ENCODE measurements at regions not wholly inside any gene's neighbourhood (a gene's known extent, or its start where the extent isn't known, plus 50 kb on each side); places are given as distances from the start of the nearest gene placed in this dataset.
"Not testable (repeated sequence)": the region's sequence is repeated elsewhere in the genome, so short reads cannot be mapped to it uniquely, and the experiment has no call there.

GRCh38 chr4:189215574-189215973 lies 725.1 kb upstream of the FRG1 start:
- Histone ChIP-seq H3K4me3 (ENCODE audit: low read depth, low read length) (no peak overlapping the region), H3K27me3 (ENCODE audit: control insufficient read depth, insufficient read depth, low read length) (no peaks in the 10 kb centered on the region), H3K9me3 (ENCODE audit: control insufficient read depth, insufficient read depth, low read length) (no peaks in the 10 kb centered on the region), H3K4me1 (ENCODE audit: control insufficient read depth, insufficient read depth, low read length) (no peaks in the 10 kb centered on the region), H3K9ac (ENCODE audit: low read depth, low read length) (no peak overlapping the region), H3K36me3 (ENCODE audit: control insufficient read depth, insufficient read depth, low read length) (no peaks in the 10 kb centered on the region)

DNA sequence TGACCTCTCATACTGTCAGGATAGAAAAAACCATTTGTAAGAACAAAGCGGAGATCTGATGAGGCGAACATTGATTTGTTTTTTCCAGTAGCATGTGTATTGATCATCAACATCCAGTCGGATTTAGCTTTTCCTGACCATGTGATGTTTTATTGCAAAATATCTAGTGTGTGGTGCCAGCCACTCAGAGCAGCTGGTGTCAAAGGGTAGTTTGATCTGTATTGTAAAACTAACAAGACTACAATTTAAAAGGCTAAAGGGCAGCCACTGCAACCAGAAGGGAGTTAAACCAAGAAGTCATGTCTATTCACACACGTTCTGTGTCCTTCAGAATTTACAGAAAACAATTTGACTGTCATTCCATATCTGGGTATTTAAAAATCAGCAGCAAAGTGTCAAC lies 719.0 kb upstream of the FRG1 start:
- no peak overlapping the region for H3K9ac ChIP-seq (ENCODE audit: low read depth, low read length)
- H3K27me3 ChIP-seq (ENCODE audit: control insufficient read depth, insufficient read depth, low read length) = no peaks in the 10 kb centered on the region
- no peaks in the 10 kb centered on the region for H3K9me3 ChIP-seq (ENCODE audit: control insufficient read depth, insufficient read depth, low read length)
- no peak overlapping the region for H3K4me3 ChIP-seq (ENCODE audit: low read depth, low read length)
- no peaks in the 10 kb centered on the region for H3K4me1 ChIP-seq (ENCODE audit: control insufficient read depth, insufficient read depth, low read length)
- H3K36me3 ChIP-seq (ENCODE audit: control insufficient read depth, insufficient read depth, low read length) = no peaks in the 10 kb centered on the region

DNA sequence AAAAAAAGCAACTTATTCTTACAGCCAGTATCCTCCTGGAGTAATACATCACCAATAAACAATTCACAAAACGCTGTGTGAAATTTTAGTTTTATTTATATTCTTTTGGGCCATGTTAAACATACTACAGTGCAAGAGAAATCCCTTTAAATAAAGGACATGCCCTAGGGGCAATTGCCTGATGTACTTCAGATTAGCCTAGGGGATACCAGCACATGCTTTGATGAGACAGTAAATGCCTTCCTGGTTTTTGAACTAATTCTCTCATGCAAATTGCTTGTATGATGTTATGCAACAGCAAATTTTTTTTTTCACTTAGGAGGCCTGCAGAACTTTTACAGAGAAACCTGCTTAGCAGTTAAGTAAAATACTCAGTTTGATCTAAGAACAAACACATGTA lies 711.9 kb upstream of the FRG1 start:
- Histone ChIP-seq H3K9ac (ENCODE audit: low read depth, low read length) (no peak overlapping the region), H3K4me1 (ENCODE audit: control insufficient read depth, insufficient read depth, low read length) (no peaks in the 10 kb centered on the region), H3K9me3 (ENCODE audit: control insufficient read depth, insufficient read depth, low read length) (no peaks in the 10 kb centered on the region), H3K36me3 (ENCODE audit: control insufficient read depth, insufficient read depth, low read length) (no peaks in the 10 kb centered on the region), H3K27me3 (ENCODE audit: control insufficient read depth, insufficient read depth, low read length) (no peaks in the 10 kb centered on the region), H3K4me3 (ENCODE audit: low read depth, low read length) (no peak overlapping the region)

GRCh38 chr4:189232274-189232673 lies 708.4 kb upstream of the FRG1 start:
- Histone ChIP-seq H3K4me1 (ENCODE audit: control insufficient read depth, insufficient read depth, low read length) (no peaks in the 10 kb centered on the region), H3K9ac (ENCODE audit: low read depth, low read length) (no peak overlapping the region), H3K4me3 (ENCODE audit: low read depth, low read length) (no peak overlapping the region), H3K9me3 (ENCODE audit: control insufficient read depth, insufficient read depth, low read length) (no peaks in the 10 kb centered on the region), H3K27me3 (ENCODE audit: control insufficient read depth, insufficient read depth, low read length) (no peaks in the 10 kb centered on the region), H3K36me3 (ENCODE audit: control insufficient read depth, insufficient read depth, low read length) (no peaks in the 10 kb centered on the region)

DNA sequence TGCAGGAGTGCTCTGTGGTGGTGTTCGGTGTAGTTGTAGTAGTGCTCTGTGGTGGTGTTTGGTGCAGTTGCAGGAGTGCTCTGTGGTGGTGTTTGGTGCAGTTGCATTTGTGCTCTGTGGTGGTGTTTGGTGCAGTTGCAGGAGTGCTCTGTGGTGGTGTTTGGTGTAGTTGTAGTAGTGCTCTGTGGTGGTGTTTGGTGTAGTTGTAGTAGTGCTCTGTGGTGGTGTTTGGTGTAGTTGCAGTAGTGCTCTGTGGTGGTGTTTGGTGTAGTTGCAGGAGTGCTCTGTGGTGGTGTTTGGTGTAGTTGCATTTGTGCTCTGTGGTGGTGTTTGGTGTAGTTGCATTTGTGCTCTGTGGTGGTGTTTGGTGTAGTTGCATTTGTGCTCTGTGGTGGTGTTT lies 706.9 kb upstream of the FRG1 start:
- H3K27me3 ChIP-seq (ENCODE audit: control insufficient read depth, insufficient read depth, low read length); H3K4me1 ChIP-seq (ENCODE audit: control insufficient read depth, insufficient read depth, low read length); H3K36me3 ChIP-seq (ENCODE audit: control insufficient read depth, insufficient read depth, low read length); H3K4me3 ChIP-seq (ENCODE audit: low read depth, low read length); H3K9ac ChIP-seq (ENCODE audit: low read depth, low read length); H3K9me3 ChIP-seq (ENCODE audit: control insufficient read depth, insufficient read depth, low read length): not testable (repeated sequence)

- H3K9me3 ChIP-seq (ENCODE audit: control insufficient read depth, insufficient read depth, low read length); H3K36me3 ChIP-seq (ENCODE audit: control insufficient read depth, insufficient read depth, low read length); H3K4me3 ChIP-seq (ENCODE audit: low read depth, low read length); H3K4me1 ChIP-seq (ENCODE audit: control insufficient read depth, insufficient read depth, low read length); H3K9ac ChIP-seq (ENCODE audit: low read depth, low read length); H3K27me3 ChIP-seq (ENCODE audit: control insufficient read depth, insufficient read depth, low read length): not testable (repeated sequence)
These were observed 705.7 kb upstream of the FRG1 start for GRCh38 chr4:189234948-189235347.

GRCh38 chr4:189235599-189235998 lies 705.1 kb upstream of the FRG1 start:
- no peaks in the 10 kb centered on the region for H3K9me3 ChIP-seq (ENCODE audit: control insufficient read depth, insufficient read depth, low read length)
- no peak overlapping the region for H3K9ac ChIP-seq (ENCODE audit: low read depth, low read length)
- H3K4me3 ChIP-seq (ENCODE audit: low read depth, low read length) = no peak overlapping the region
- no peaks in the 10 kb centered on the region for H3K36me3 ChIP-seq (ENCODE audit: control insufficient read depth, insufficient read depth, low read length)
- H3K27me3 ChIP-seq (ENCODE audit: control insufficient read depth, insufficient read depth, low read length) = no peaks in the 10 kb centered on the region
- no peaks in the 10 kb centered on the region for H3K4me1 ChIP-seq (ENCODE audit: control insufficient read depth, insufficient read depth, low read length)

DNA sequence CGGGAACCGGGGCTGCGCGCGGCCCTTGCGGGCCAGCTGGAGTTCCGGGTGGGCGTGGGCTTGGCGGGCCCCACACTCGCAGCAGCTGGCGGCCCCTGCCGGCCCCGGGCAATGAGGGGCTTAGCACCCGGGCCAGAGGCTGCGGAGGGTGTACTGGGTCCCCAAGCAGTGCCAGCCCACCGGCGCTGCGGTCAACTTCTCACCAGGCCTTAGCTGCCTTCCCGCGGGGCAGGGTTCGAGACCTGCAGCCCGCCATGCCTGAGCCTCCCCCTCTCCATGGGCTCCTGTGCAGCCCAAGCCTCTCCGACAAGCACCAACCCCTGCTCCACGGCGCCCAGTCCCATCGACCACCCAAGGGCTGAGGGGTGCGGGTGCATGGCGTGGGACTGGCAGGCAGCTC lies 704.4 kb upstream of the FRG1 start:
- H3K9me3 ChIP-seq (ENCODE audit: control insufficient read depth, insufficient read depth, low read length); H3K4me3 ChIP-seq (ENCODE audit: low read depth, low read length); H3K9ac ChIP-seq (ENCODE audit: low read depth, low read length): not testable (repeated sequence)

GRCh38 chr4:189237340-189237739 lies 703.3 kb upstream of the FRG1 start:
- Histone ChIP-seq H3K4me3 (ENCODE audit: low read depth, low read length) (no peak overlapping the region), H3K9ac (ENCODE audit: low read depth, low read length) (no peak overlapping the region), H3K27me3 (ENCODE audit: control insufficient read depth, insufficient read depth, low read length) (no peaks in the 10 kb centered on the region), H3K36me3 (ENCODE audit: control insufficient read depth, insufficient read depth, low read length) (no peaks in the 10 kb centered on the region), H3K4me1 (ENCODE audit: control insufficient read depth, insufficient read depth, low read length) (no peaks in the 10 kb centered on the region), H3K9me3 (ENCODE audit: control insufficient read depth, insufficient read depth, low read length) (no peaks in the 10 kb centered on the region)

More for the DNA sequence above, 704.4 kb upstream of the FRG1 start:
- not testable (repeated sequence) for H3K4me1 ChIP-seq (ENCODE audit: control insufficient read depth, insufficient read depth, low read length); H3K27me3 ChIP-seq (ENCODE audit: control insufficient read depth, insufficient read depth, low read length); H3K36me3 ChIP-seq (ENCODE audit: control insufficient read depth, insufficient read depth, low read length)

GRCh38 chr4:189255636-189256035 lies 685.0 kb upstream of the FRG1 start:
- Histone ChIP-seq H3K4me3 (ENCODE audit: low read depth, low read length) (no peak overlapping the region), H3K27me3 (ENCODE audit: control insufficient read depth, insufficient read depth, low read length) (no peaks in the 10 kb centered on the region), H3K9ac (ENCODE audit: low read depth, low read length) (no peak overlapping the region), H3K4me1 (ENCODE audit: control insufficient read depth, insufficient read depth, low read length) (no peaks in the 10 kb centered on the region), H3K36me3 (ENCODE audit: control insufficient read depth, insufficient read depth, low read length) (no peaks in the 10 kb centered on the region), H3K9me3 (ENCODE audit: control insufficient read depth, insufficient read depth, low read length) (no peaks in the 10 kb centered on the region)

- Histone ChIP-seq H3K36me3 (ENCODE audit: control insufficient read depth, insufficient read depth, low read length) (no peaks in the 10 kb centered on the region), H3K9me3 (ENCODE audit: control insufficient read depth, insufficient read depth, low read length) (no peaks in the 10 kb centered on the region), H3K27me3 (ENCODE audit: control insufficient read depth, insufficient read depth, low read length) (no peaks in the 10 kb centered on the region), H3K4me3 (ENCODE audit: low read depth, low read length) (no peak overlapping the region), H3K9ac (ENCODE audit: low read depth, low read length) (no peak overlapping the region), H3K4me1 (ENCODE audit: control insufficient read depth, insufficient read depth, low read length) (no peaks in the 10 kb centered on the region)
These were observed 679.2 kb upstream of the FRG1 start for GRCh38 chr4:189261475-189261874.

DNA sequence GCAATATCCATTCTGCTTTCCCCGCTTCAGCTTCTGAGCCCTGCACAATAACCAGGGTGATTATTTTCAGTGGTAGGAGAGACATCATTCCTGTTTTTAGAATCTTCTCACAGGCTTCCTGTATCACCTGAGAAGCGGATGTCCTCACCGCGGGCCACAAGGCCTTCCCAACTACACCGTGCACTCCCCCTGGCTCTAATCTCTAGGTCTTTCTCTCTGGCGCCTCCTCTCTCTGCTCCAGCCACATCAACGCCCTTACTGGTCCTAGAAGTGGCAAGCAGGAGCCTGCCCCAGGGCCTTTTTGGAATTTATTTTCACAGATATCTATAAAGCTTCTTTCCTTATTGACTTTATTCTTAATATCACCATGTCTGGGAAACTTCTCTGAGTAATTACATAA lies 675.2 kb upstream of the FRG1 start:
- H3K9ac ChIP-seq (ENCODE audit: low read depth, low read length) = no peak overlapping the region
- H3K9me3 ChIP-seq (ENCODE audit: control insufficient read depth, insufficient read depth, low read length) = no peaks in the 10 kb centered on the region
- no peak overlapping the region for H3K4me3 ChIP-seq (ENCODE audit: low read depth, low read length)
- H3K4me1 ChIP-seq (ENCODE audit: control insufficient read depth, insufficient read depth, low read length) = no peaks in the 10 kb centered on the region
- no peaks in the 10 kb centered on the region for H3K36me3 ChIP-seq (ENCODE audit: control insufficient read depth, insufficient read depth, low read length)
- no peaks in the 10 kb centered on the region for H3K27me3 ChIP-seq (ENCODE audit: control insufficient read depth, insufficient read depth, low read length)

Measured in iPS-15b (cell line).